NB4 (cell line): ENCODE measurements at regions not wholly inside any gene's neighbourhood (a gene's known extent, or its start where the extent isn't known, plus 50 kb on each side); places are given as distances from the start of the nearest gene placed in this dataset.

Experiments
- POLR2A ChIP-seq: IDR thresholded peaks from 2 replicates; pipeline ENCODE4 v1.6.1; 2011; ENCODE audit warnings: mild to moderate bottlenecking; ENCODE audit not compliant: insufficient read length; ENCODE audit errors: extremely low read depth
- TF ChIP-seq, protein P1 (sequence below): IDR thresholded peaks from one replicate; pipeline ENCODE4 v1.5.1; 2012; ENCODE audit warnings: low read depth, low read length
- TF ChIP-seq, protein P2 (sequence below): IDR thresholded peaks from 2 replicates; pipeline ENCODE4 v1.6.1; 2011; ENCODE audit warnings: low read depth, low read length

DNA sequence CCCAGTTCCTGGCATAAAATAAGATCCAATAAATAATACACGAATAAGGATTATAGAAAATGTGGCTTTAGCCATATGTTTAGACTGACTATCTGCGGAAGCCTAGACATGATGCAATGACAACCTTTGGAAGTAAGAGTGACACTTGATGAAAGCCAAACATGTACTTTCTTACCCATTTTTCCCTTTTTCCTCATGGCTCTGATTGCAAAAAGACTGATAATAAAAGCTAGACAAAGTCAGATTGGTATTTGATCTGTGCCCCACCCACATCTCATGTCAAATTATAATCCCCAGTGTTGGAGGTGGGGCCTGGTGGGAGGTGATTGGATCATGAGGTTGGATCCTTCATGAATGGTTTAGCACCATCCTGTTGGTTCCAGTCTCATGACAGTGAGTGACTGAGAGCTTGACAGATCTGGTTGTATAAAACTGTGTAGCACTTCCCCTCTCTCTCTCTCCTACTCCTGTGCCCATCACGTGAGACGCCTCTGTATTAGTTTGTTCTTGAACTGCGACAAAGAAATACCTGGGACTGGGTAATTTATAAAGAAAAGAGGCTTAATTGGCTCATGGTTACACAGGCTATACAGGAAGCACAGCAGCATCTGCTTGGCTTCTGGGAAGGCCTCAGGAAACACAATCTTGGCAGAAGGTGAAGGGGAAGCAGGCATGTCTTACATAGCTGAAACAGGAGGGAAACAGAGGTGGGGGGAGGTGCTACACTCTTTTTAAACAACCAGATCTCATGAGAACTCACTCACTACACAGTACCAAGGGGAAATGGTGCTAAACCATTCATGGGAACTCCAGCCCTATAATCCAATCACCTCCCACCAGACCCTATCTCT is 243.4 kb upstream of the PIK3R1 start:
- no peak for TF ChIP-seq POLR2A
- TF ChIP-seq, protein P1, sequence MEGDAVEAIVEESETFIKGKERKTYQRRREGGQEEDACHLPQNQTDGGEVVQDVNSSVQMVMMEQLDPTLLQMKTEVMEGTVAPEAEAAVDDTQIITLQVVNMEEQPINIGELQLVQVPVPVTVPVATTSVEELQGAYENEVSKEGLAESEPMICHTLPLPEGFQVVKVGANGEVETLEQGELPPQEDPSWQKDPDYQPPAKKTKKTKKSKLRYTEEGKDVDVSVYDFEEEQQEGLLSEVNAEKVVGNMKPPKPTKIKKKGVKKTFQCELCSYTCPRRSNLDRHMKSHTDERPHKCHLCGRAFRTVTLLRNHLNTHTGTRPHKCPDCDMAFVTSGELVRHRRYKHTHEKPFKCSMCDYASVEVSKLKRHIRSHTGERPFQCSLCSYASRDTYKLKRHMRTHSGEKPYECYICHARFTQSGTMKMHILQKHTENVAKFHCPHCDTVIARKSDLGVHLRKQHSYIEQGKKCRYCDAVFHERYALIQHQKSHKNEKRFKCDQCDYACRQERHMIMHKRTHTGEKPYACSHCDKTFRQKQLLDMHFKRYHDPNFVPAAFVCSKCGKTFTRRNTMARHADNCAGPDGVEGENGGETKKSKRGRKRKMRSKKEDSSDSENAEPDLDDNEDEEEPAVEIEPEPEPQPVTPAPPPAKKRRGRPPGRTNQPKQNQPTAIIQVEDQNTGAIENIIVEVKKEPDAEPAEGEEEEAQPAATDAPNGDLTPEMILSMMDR = no peak
- TF ChIP-seq, protein P2, sequence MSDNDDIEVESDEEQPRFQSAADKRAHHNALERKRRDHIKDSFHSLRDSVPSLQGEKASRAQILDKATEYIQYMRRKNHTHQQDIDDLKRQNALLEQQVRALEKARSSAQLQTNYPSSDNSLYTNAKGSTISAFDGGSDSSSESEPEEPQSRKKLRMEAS = no peak
